ENCODE measurements at regions not wholly inside any gene's neighbourhood (a gene's known extent, or its start where the extent isn't known, plus 50 kb on each side); places are given as distances from the start of the nearest gene placed in this dataset.

DNA sequence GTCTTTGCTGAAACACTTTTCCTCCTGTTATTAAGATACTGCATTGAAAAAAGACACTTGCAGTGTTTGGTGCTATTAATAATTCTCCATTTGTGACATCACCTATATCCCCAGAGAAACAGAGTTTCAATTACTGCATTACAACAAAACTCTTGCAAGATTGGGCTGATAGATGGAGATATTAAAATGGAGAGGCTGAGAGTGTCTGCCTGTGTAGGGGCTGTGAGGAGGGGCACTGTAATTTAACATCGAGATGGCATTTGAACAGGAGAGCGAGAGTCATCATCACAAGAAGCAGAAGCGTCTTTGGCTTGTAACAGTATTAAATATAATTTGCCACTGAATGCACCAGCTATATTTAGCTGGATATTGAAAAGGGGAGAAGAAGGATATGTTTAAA, 316.5 kb downstream of the CDH26 start:
- no peaks in the 10 kb centered on the region for H3K4me1 Mint-ChIP-seq
- H3K4me3 Mint-ChIP-seq: no peak overlapping the region
- H3K27ac Mint-ChIP-seq: no peak overlapping the region
- Histone ChIP-seq H3K4me2 (no peak overlapping the region), H3K36me3 (no peaks in the 10 kb centered on the region), H3K79me2 (ENCODE audit: low read depth) (no peaks in the 10 kb centered on the region), H3K9ac (no peak overlapping the region), H4K20me1 (ENCODE audit: low read depth) (no peaks in the 10 kb centered on the region), H3K9me3 (ENCODE audit: low read depth) (no peaks in the 10 kb centered on the region), H3K27ac (no peak overlapping the region), H3K27me3 (no peaks in the 10 kb centered on the region), H2AFZ (replicated peaks) (no peak overlapping the region), H3K4me1 (no peaks in the 10 kb centered on the region), H3K4me3 (no peak overlapping the region), H3F3A (ENCODE audit: low read depth) (no peaks in the 10 kb centered on the region)
- TF ChIP-seq, protein P1, sequence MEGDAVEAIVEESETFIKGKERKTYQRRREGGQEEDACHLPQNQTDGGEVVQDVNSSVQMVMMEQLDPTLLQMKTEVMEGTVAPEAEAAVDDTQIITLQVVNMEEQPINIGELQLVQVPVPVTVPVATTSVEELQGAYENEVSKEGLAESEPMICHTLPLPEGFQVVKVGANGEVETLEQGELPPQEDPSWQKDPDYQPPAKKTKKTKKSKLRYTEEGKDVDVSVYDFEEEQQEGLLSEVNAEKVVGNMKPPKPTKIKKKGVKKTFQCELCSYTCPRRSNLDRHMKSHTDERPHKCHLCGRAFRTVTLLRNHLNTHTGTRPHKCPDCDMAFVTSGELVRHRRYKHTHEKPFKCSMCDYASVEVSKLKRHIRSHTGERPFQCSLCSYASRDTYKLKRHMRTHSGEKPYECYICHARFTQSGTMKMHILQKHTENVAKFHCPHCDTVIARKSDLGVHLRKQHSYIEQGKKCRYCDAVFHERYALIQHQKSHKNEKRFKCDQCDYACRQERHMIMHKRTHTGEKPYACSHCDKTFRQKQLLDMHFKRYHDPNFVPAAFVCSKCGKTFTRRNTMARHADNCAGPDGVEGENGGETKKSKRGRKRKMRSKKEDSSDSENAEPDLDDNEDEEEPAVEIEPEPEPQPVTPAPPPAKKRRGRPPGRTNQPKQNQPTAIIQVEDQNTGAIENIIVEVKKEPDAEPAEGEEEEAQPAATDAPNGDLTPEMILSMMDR (IDR thresholded peaks at IDR 0.05): no peak
- TF ChIP-seq EZH2 (IDR thresholded peaks at IDR 0.05): no peak
- no peak for TF ChIP-seq EZH2phosphoT487 (IDR thresholded peaks at IDR 0.05)
- no peaks in the 10 kb centered on the region for H3K36me3 Mint-ChIP-seq
- DNase-seq (ENCODE audit: low spot score): no peak
- no peaks in the 10 kb centered on the region for H3K27me3 Mint-ChIP-seq (ENCODE audit: insufficient read depth, low read depth)
- H3K9me3 Mint-ChIP-seq: peaks cover 4% of the 10 kb centered on the region

DNA sequence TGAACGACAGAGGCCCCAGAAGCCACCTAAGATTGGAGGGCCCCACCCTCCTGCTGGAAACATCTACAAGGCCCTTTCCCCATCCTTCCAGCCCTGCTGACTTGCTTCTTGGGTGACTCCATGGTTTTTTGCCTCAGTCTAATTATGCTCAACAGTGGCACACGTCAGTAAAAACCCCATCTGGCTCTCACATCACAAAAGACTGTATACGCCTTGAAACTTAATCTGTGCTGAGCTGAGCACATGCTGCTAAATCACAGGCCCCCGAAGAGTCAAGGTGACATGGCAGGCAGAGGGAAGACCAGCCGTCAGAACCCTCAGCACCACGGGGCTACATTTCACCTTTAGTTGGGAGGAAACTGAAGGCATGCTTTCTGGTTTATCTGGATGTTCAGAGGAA, 323.1 kb downstream of the CDH26 start:
- Histone ChIP-seq H3K9ac (no peak overlapping the region), H3K4me1 (no peaks in the 10 kb centered on the region), H3K4me2 (no peak overlapping the region), H3K4me3 (no peak overlapping the region), H3K79me2 (ENCODE audit: low read depth) (no peaks in the 10 kb centered on the region), H3K27me3 (no peaks in the 10 kb centered on the region), H3K9me3 (ENCODE audit: low read depth) (peaks cover 16% of the 10 kb centered on the region), H3K36me3 (no peaks in the 10 kb centered on the region), H2AFZ (replicated peaks) (no peak overlapping the region), H3K27ac (no peak overlapping the region), H3F3A (ENCODE audit: low read depth) (no peaks in the 10 kb centered on the region), H4K20me1 (ENCODE audit: low read depth) (no peaks in the 10 kb centered on the region)
- Mint-ChIP-seq H3K4me3 (no peak overlapping the region), H3K27me3 (ENCODE audit: insufficient read depth, low read depth) (no peaks in the 10 kb centered on the region), H3K9me3 (peaks cover 47% of the 10 kb centered on the region), H3K4me1 (no peaks in the 10 kb centered on the region), H3K36me3 (no peaks in the 10 kb centered on the region), H3K27ac (no peak overlapping the region)
- DNase-seq (ENCODE audit: low spot score): no peak
- no peak for TF ChIP-seq EZH2 (IDR thresholded peaks at IDR 0.05)
- TF ChIP-seq, protein P1 (IDR thresholded peaks at IDR 0.05): no peak
- TF ChIP-seq EZH2phosphoT487 (IDR thresholded peaks at IDR 0.05): no peak

DNA sequence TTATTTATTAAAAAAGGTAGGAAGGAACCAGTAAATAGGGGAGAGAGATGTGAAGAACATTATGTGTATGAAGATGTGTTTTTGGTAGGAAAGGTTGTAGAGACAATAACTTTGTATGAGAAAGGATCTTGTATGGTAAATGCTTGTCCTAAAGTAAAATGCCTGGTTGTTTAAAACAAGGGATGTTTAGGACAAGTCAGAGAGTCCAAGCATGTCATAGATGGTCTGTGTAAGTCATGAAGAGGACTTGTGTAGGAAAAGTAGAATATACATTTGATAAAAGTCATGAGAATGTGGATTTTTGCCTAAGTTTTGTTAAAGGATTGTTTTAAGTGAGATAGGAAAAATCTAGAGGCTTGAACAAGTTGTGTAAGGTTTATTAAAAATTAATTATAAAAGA, 325.1 kb downstream of the CDH26 start:
- Histone ChIP-seq H4K20me1 (ENCODE audit: low read depth) (no peaks in the 10 kb centered on the region), H3K4me3 (no peak overlapping the region), H3K79me2 (ENCODE audit: low read depth) (no peaks in the 10 kb centered on the region), H3K4me2 (no peak overlapping the region), H3K4me1 (no peaks in the 10 kb centered on the region), H2AFZ (replicated peaks) (no peak overlapping the region), H3K9me3 (ENCODE audit: low read depth) (peaks cover 16% of the 10 kb centered on the region), H3K36me3 (no peaks in the 10 kb centered on the region), H3K27me3 (no peaks in the 10 kb centered on the region), H3K9ac (no peak overlapping the region), H3K27ac (no peak overlapping the region), H3F3A (ENCODE audit: low read depth) (no peaks in the 10 kb centered on the region)
- Mint-ChIP-seq H3K27ac (no peak overlapping the region), H3K36me3 (no peaks in the 10 kb centered on the region), H3K9me3 (peaks cover 52% of the 10 kb centered on the region), H3K27me3 (ENCODE audit: insufficient read depth, low read depth) (peaks cover 3% of the 10 kb centered on the region), H3K4me3 (no peak overlapping the region), H3K4me1 (no peaks in the 10 kb centered on the region)
- no peak for TF ChIP-seq EZH2phosphoT487 (IDR thresholded peaks at IDR 0.05)
- TF ChIP-seq, protein P1 (IDR thresholded peaks at IDR 0.05): no peak
- no peak for TF ChIP-seq EZH2 (IDR thresholded peaks at IDR 0.05)
- peak; percentile 21 for DNase-seq (ENCODE audit: low spot score)
